WTC11 (cell line): ENCODE measurements at regions not wholly inside any gene's neighbourhood (a gene's known extent, or its start where the extent isn't known, plus 50 kb on each side); places are given as distances from the start of the nearest gene placed in this dataset.

Experiments
- ATAC-seq: fragments of 200-7000 bp; cut with Tn5 transposase; 2 replicates; pipeline ENCODE4 v1.10.0; 2021; ENCODE audit warnings: mild to moderate bottlenecking, moderate library complexity
- CTCF ChIA-PET: fragments of 300-600 bp; sonication (Branson Sonifier 250); formaldehyde crosslinking; loops from one replicate; lab custom pipeline; 2021; ENCODE audit warnings: antibody characterized with exemption; lab: Charles Lee
- POLR2A ChIA-PET: fragments of 350-600 bp; sonication (Branson Sonifier 250); formaldehyde crosslinking; loops from one replicate; lab custom pipeline; 2021; ENCODE audit warnings: antibody characterized with exemption; lab: Charles Lee
- DNase-seq: peaks from one replicate; pipeline ENCODE4 v3.0.0; 2021; ENCODE audit warnings: low spot score
- H3K27ac Mint-ChIP-seq: 2 replicates; pipeline ENCODE4 v1.8.0; 2021; ENCODE audit warnings: mixed read lengths
- H3K27me3 Mint-ChIP-seq: 2 replicates; pipeline ENCODE4 v1.8.0; 2021; ENCODE audit warnings: low read depth, mild to moderate bottlenecking, moderate library complexity, mixed read lengths
- H3K36me3 Mint-ChIP-seq: 2 replicates; pipeline ENCODE4 v1.8.0; 2021; ENCODE audit warnings: mixed read lengths
- H3K4me1 Mint-ChIP-seq: 2 replicates; pipeline ENCODE4 v1.8.0; 2022; ENCODE audit warnings: mixed read lengths
- H3K4me3 Mint-ChIP-seq: 2 replicates; pipeline ENCODE4 v1.8.0; 2021; ENCODE audit warnings: mild to moderate bottlenecking, moderate library complexity, mixed read lengths
- H3K9me3 Mint-ChIP-seq: 2 replicates; pipeline ENCODE4 v1.8.0; 2021; ENCODE audit warnings: mixed read lengths
- ATF1 ChIP-seq: sonication (generic); formaldehyde crosslinking; IDR thresholded peaks from 2 replicates; pipeline ENCODE4 v1.8.1; 2023; ENCODE audit warnings: mild to moderate bottlenecking, moderate library complexity, missing genetic modification reagents
- ATF3 ChIP-seq: sonication (generic); formaldehyde crosslinking; conservative IDR thresholded peaks from 2 replicates; pipeline ENCODE4 v1.8.1; 2022; ENCODE audit warnings: mild to moderate bottlenecking, missing genetic modification reagents
- CBFB ChIP-seq: sonication (generic); formaldehyde crosslinking; IDR thresholded peaks from 2 replicates; pipeline ENCODE4 v1.8.1; 2022; ENCODE audit warnings: mild to moderate bottlenecking, low read depth, missing genetic modification reagents
- CDX4 ChIP-seq: fragments of 250-450 bp; sonication (Bioruptor Pico); IDR thresholded peaks from 2 replicates; pipeline ENCODE4 v1.9.0; 2021; ENCODE audit warnings: moderate library complexity, mild to moderate bottlenecking, inconsistent platforms, borderline replicate concordance
- ELF4 ChIP-seq: sonication (generic); formaldehyde crosslinking; IDR thresholded peaks from 2 replicates; pipeline ENCODE4 v1.8.1; 2022; ENCODE audit warnings: low read depth, mild to moderate bottlenecking, moderate library complexity, missing genetic modification reagents
- ETV6 ChIP-seq: sonication (generic); formaldehyde crosslinking; IDR thresholded peaks from 2 replicates; pipeline ENCODE4 v1.8.1; 2022; ENCODE audit warnings: mild to moderate bottlenecking, missing genetic modification reagents
- FOXJ3 ChIP-seq: sonication (generic); formaldehyde crosslinking; IDR thresholded peaks from 2 replicates; pipeline ENCODE4 v1.9.0; 2021; ENCODE audit warnings: missing genetic modification reagents, mild to moderate bottlenecking, borderline replicate concordance
- GRHL2 ChIP-seq: fragments of 250-450 bp; sonication (Bioruptor Pico); IDR thresholded peaks from 2 replicates; pipeline ENCODE4 v1.8.0; 2022; ENCODE audit warnings: mild to moderate bottlenecking, moderate library complexity; ENCODE audit not compliant: insufficient replicate concordance, severe bottlenecking
- HMGA2 ChIP-seq: fragments of 250-450 bp; sonication (Bioruptor Pico); IDR thresholded peaks from 2 replicates; pipeline ENCODE4 v1.4.0; 2021; ENCODE audit warnings: mild to moderate bottlenecking, moderate library complexity
- IRF1 ChIP-seq: sonication (generic); formaldehyde crosslinking; IDR thresholded peaks from 2 replicates; pipeline ENCODE4 v1.8.0; 2023; ENCODE audit warnings: missing genetic modification reagents
- MAX ChIP-seq: sonication (generic); formaldehyde crosslinking; IDR thresholded peaks from 2 replicates; pipeline ENCODE4 v1.8.0; 2022; ENCODE audit warnings: mild to moderate bottlenecking, missing genetic modification reagents
- NFATC4 ChIP-seq: fragments of 250-450 bp; sonication (Bioruptor Pico); IDR thresholded peaks from 2 replicates; pipeline ENCODE4 v1.9.0; 2021; ENCODE audit warnings: mild to moderate bottlenecking
- NFYB ChIP-seq: sonication (generic); formaldehyde crosslinking; conservative IDR thresholded peaks from 2 replicates; pipeline ENCODE4 v1.8.0; 2022; ENCODE audit warnings: low read depth, missing genetic modification reagents
- SP1 ChIP-seq: sonication (generic); formaldehyde crosslinking; conservative IDR thresholded peaks from 2 replicates; pipeline ENCODE4 v1.8.1; 2022; ENCODE audit warnings: missing genetic modification reagents
- TCF7 ChIP-seq: sonication (generic); formaldehyde crosslinking; IDR thresholded peaks from 2 replicates; pipeline ENCODE4 v1.8.0; 2022; ENCODE audit warnings: mild to moderate bottlenecking, low read depth, missing genetic modification reagents, moderate library complexity
- ZBTB21 ChIP-seq: sonication (generic); formaldehyde crosslinking; IDR thresholded peaks from 2 replicates; pipeline ENCODE4 v1.8.1; 2023; ENCODE audit warnings: mild to moderate bottlenecking, missing genetic modification reagents, borderline replicate concordance
- ZNF121 ChIP-seq: sonication (generic); formaldehyde crosslinking; IDR thresholded peaks from 2 replicates; pipeline ENCODE4 v1.8.0; 2023; ENCODE audit warnings: missing genetic modification reagents
- ZNF138 ChIP-seq: sonication (generic); formaldehyde crosslinking; conservative IDR thresholded peaks from 2 replicates; pipeline ENCODE4 v1.8.1; 2022; ENCODE audit warnings: mild to moderate bottlenecking, moderate library complexity, missing genetic modification reagents
- ZNF281 ChIP-seq: sonication (generic); formaldehyde crosslinking; IDR thresholded peaks from 2 replicates; pipeline ENCODE4 v1.8.0; 2023; ENCODE audit warnings: mild to moderate bottlenecking, missing genetic modification reagents
- ZNF416 ChIP-seq: fragments of 250-450 bp; sonication (Bioruptor Pico); IDR thresholded peaks from 2 replicates; pipeline ENCODE4 v1.9.0; 2021; ENCODE audit warnings: mild to moderate bottlenecking, inconsistent platforms
- ZNF423 ChIP-seq: fragments of 250-450 bp; sonication (Bioruptor Pico); IDR thresholded peaks from 2 replicates; pipeline ENCODE4 v2.1.2; 2022; ENCODE audit warnings: mild to moderate bottlenecking, moderate library complexity
- ZNF512 ChIP-seq: sonication (generic); formaldehyde crosslinking; IDR thresholded peaks from 2 replicates; pipeline ENCODE4 v1.8.1; 2022; ENCODE audit warnings: missing genetic modification reagents, borderline replicate concordance
- ZSCAN18 ChIP-seq: fragments of 250-450 bp; sonication (Bioruptor Pico); IDR thresholded peaks from 2 replicates; pipeline ENCODE4 v2.1.2; 2022; ENCODE audit warnings: mild to moderate bottlenecking, moderate library complexity

GRCh38 chr1:30649321-30649991 is 73.9 kb downstream of the MATN1 start:
- Mint-ChIP-seq H3K4me1 (peaks cover 9% of the 10 kb centered on the region), H3K4me3 (no peak overlapping the region), H3K27me3 (peaks cover 10% of the 10 kb centered on the region), H3K27ac (no peak overlapping the region), H3K36me3 (peaks cover 5% of the 10 kb centered on the region), H3K9me3 (peaks cover 5% of the 10 kb centered on the region; the same call in 1 of the 2 replicates)
- no peak for TF ChIP-seq ELF4 (CRISPR knock-in tag)
- TF ChIP-seq ZNF416 (CRISPR knock-in tag), result no peak
- no peak for TF ChIP-seq CBFB (CRISPR knock-in tag)
- ATAC-seq (no peak), DNase-seq (no peak)
- POLR2A ChIA-PET, result interaction anchor here (0.6 to 1.0 kb wide), 2 partner anchors 37 to 41 kb away, joined by 3 read pairs; no protein-coding TSS in a partner anchor
- CTCF ChIA-PET, result interaction anchor here (0.7 kb wide), 1 partner anchor 269 kb away, joined by 3 read pairs; no protein-coding TSS in a partner anchor

- CTCF ChIA-PET, result no interaction called here
- Mint-ChIP-seq H3K9me3 (no peaks in the 10 kb centered on the region), H3K27ac (no peak overlapping the region), H3K27me3 (peaks cover 5% of the 10 kb centered on the region; the same call in 1 of the 2 replicates), H3K4me3 (no peak overlapping the region), H3K4me1 (peaks cover 9% of the 10 kb centered on the region), H3K36me3 (no peaks in the 10 kb centered on the region)
- DNase-seq (no peak), ATAC-seq (no peak)
- POLR2A ChIA-PET, result no interaction called here
- TF ChIP-seq ZNF512 (CRISPR knock-in tag) (no peak), GRHL2 (CRISPR knock-in tag) (no peak), ZNF281 (CRISPR knock-in tag) (no peak), ZNF138 (CRISPR knock-in tag) (no peak), HMGA2 (CRISPR knock-in tag) (no peak), IRF1 (CRISPR knock-in tag) (no peak), ZNF121 (CRISPR knock-in tag) (no peak)
Measured at GRCh38 chr1:30648408-30649000, 74.9 kb downstream of the MATN1 start.

- no peak for DNase-seq
- ChIA-PET CTCF (no interaction called here), POLR2A (no interaction called here)
- no peak for ATAC-seq
- no peak overlapping the region for H3K4me3 Mint-ChIP-seq
- no peak overlapping the region for H3K27ac Mint-ChIP-seq
- peaks cover 5% of the 10 kb centered on the region; the same call in 1 of the 2 replicates for H3K27me3 Mint-ChIP-seq
- no peaks in the 10 kb centered on the region for H3K36me3 Mint-ChIP-seq
- no peaks in the 10 kb centered on the region for H3K9me3 Mint-ChIP-seq
- H3K4me1 Mint-ChIP-seq, result no peaks in the 10 kb centered on the region
- no peak for TF ChIP-seq ZSCAN18 (CRISPR knock-in tag)
- TF ChIP-seq ATF3 (CRISPR knock-in tag), result no peak
- TF ChIP-seq TCF7 (CRISPR knock-in tag), result no peak
- TF ChIP-seq ZNF138 (CRISPR knock-in tag), result no peak
- no peak for TF ChIP-seq CDX4 (CRISPR knock-in tag)
- TF ChIP-seq MAX (CRISPR knock-in tag), result no peak
- no peak for TF ChIP-seq ETV6
- TF ChIP-seq SP1, result no peak
- TF ChIP-seq NFYB, result no peak
- no peak for TF ChIP-seq ATF1 (CRISPR knock-in tag)
- TF ChIP-seq NFATC4 (CRISPR knock-in tag), result no peak
- no peak for TF ChIP-seq ZBTB21
- TF ChIP-seq FOXJ3 (CRISPR knock-in tag), result no peak
- TF ChIP-seq IRF1 (CRISPR knock-in tag), result no peak
- no peak for TF ChIP-seq ZNF423 (CRISPR knock-in tag)
Measured at GRCh38 chr1:30645807-30646206, 77.6 kb downstream of the MATN1 start.
